Panc1 (cell line): ENCODE measurements at regions not wholly inside any gene's neighbourhood (a gene's known extent, or its start where the extent isn't known, plus 50 kb on each side); places are given as distances from the start of the nearest gene placed in this dataset.

Experiments
- ATAC-seq: fragments of 200-7000 bp; cut with Tn5 transposase; 2 replicates; pipeline ENCODE4 v1.9.1; 2020; ENCODE audit warnings: mild to moderate bottlenecking, moderate library complexity
- BruUV-seq: library from RNA; stranded (reverse); fragments of 400-500 nt; replicated peaks from 2 replicates; lab custom pipeline; 2021; lab: Mats Ljungman, UMichigan
- CTCF ChIA-PET: fragments of 300-600 bp; sonication (Branson Sonifier 250); formaldehyde crosslinking; loops from one replicate; lab custom pipeline; 2022; ENCODE audit warnings: antibody characterized with exemption; lab: Charles Lee
- POLR2A ChIA-PET: fragments of 300-600 bp; sonication (Branson Sonifier 250); formaldehyde crosslinking; loops from one replicate; lab custom pipeline; 2022; ENCODE audit warnings: antibody characterized with exemption; lab: Charles Lee
- DNase-seq: peaks from one replicate; pipeline ENCODE4 v3.0.0-alpha.2; 2010; ENCODE audit warnings: low read depth, low spot score
- H3K27ac ChIP-seq: 2 replicates; pipeline ENCODE4 v1.5.1; 2011; ENCODE audit warnings: mild to moderate bottlenecking, low read length, inconsistent platforms
- H3K27me3 ChIP-seq: fragments of 200-500 bp; sonication (Bioruptor generic); 2 replicates; pipeline ENCODE4 v1.6.0; 2014; ENCODE audit warnings: low read length, inconsistent platforms; ENCODE audit not compliant: control insufficient read depth, insufficient read depth
- H3K36me3 ChIP-seq: fragments of 200-500 bp; sonication (Bioruptor generic); 2 replicates; pipeline ENCODE4 v1.5.1; 2014; ENCODE audit warnings: inconsistent platforms, mild to moderate bottlenecking, low read length, moderate library complexity; ENCODE audit not compliant: control insufficient read depth, insufficient read depth
- H3K4me1 ChIP-seq: 2 replicates; pipeline ENCODE4 v1.5.1; 2011; ENCODE audit warnings: inconsistent platforms, mild to moderate bottlenecking, low read length, moderate library complexity; ENCODE audit not compliant: control insufficient read depth, insufficient read depth
- H3K4me3 ChIP-seq, 2 experiments: 2 replicates each; pipeline ENCODE4 v1.5.1; 2011 to 2012; ENCODE audit warnings: low read depth in 2 of 2, low read length in 2 of 2, mild to moderate bottlenecking in 2 of 2, inconsistent platforms in 1 of 2, moderate library complexity in 1 of 2
- H3K9me3 ChIP-seq: fragments of 200-500 bp; sonication (Bioruptor generic); 2 replicates; pipeline ENCODE4 v1.5.1; 2014; ENCODE audit warnings: low read depth, mild to moderate bottlenecking, inconsistent platforms, low read length, moderate library complexity; ENCODE audit not compliant: control insufficient read depth, insufficient read depth
- CTCF ChIP-seq: fragments of 450-650 bp; IDR thresholded peaks from 2 replicates; pipeline ENCODE4 v1.5.1; 2017; ENCODE audit warnings: mild to moderate bottlenecking
- POLR2AphosphoS5 ChIP-seq: IDR thresholded peaks from 2 replicates; pipeline ENCODE4 v1.6.1; 2012; ENCODE audit warnings: mild to moderate bottlenecking, low read depth, low read length, moderate library complexity
- SIN3A ChIP-seq: IDR thresholded peaks from 2 replicates; pipeline ENCODE4 v1.6.1; 2012; ENCODE audit warnings: low read depth, mild to moderate bottlenecking, low read length, moderate library complexity, borderline replicate concordance; ENCODE audit not compliant: insufficient read depth
- TCF7L2 ChIP-seq: IDR thresholded peaks from 2 replicates; pipeline ENCODE4 v1.6.1; 2011; ENCODE audit warnings: mild to moderate bottlenecking, low read depth, low read length, inconsistent platforms
- in situ Hi-C: cut with HindIII; loops from 2 replicates; pipeline ENCODE4 v1.10.0; 2016; ENCODE audit warnings: low sequenced_read_pairs, low pct_unique_long_range_greater_than_20kb
- intact Hi-C: fragments of 100-400 bp; cut with micrococcal nuclease; formaldehyde crosslinking; loops from one replicate; pipeline ENCODE4 v1.10.0; 2022; ENCODE audit not compliant: unreplicated experiment
- TF ChIP-seq, protein P1 (sequence below), 2 experiments: IDR thresholded peaks; 2 replicates each; pipeline ENCODE4 v1.6.1; 2011 to 2012; ENCODE audit warnings: low read depth in 2 of 2, control low read depth in 1 of 2, low read length in 1 of 2, mild to moderate bottlenecking in 1 of 2, moderate library complexity in 1 of 2; ENCODE audit not compliant: insufficient read depth in 1 of 2

- TF ChIP-seq CTCF (no peak), SIN3A (no peak), TCF7L2 (no peak), POLR2AphosphoS5 (no peak)
- TF ChIP-seq, protein P1, sequence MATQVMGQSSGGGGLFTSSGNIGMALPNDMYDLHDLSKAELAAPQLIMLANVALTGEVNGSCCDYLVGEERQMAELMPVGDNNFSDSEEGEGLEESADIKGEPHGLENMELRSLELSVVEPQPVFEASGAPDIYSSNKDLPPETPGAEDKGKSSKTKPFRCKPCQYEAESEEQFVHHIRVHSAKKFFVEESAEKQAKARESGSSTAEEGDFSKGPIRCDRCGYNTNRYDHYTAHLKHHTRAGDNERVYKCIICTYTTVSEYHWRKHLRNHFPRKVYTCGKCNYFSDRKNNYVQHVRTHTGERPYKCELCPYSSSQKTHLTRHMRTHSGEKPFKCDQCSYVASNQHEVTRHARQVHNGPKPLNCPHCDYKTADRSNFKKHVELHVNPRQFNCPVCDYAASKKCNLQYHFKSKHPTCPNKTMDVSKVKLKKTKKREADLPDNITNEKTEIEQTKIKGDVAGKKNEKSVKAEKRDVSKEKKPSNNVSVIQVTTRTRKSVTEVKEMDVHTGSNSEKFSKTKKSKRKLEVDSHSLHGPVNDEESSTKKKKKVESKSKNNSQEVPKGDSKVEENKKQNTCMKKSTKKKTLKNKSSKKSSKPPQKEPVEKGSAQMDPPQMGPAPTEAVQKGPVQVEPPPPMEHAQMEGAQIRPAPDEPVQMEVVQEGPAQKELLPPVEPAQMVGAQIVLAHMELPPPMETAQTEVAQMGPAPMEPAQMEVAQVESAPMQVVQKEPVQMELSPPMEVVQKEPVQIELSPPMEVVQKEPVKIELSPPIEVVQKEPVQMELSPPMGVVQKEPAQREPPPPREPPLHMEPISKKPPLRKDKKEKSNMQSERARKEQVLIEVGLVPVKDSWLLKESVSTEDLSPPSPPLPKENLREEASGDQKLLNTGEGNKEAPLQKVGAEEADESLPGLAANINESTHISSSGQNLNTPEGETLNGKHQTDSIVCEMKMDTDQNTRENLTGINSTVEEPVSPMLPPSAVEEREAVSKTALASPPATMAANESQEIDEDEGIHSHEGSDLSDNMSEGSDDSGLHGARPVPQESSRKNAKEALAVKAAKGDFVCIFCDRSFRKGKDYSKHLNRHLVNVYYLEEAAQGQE (IDR thresholded peaks at IDR 0.05; ENCODE audit: insufficient read depth in 1 of 2, low read depth in 2 of 2, low read length in 1 of 2), result no peak
- ChIA-PET CTCF (no interaction called here), POLR2A (no interaction called here)
- Histone ChIP-seq H3K27ac (no peak overlapping the region), H3K4me3 (no peak overlapping the region), H3K9me3 (no peaks in the 10 kb centered on the region), H3K36me3 (no peaks in the 10 kb centered on the region), H3K27me3 (peaks cover 28% of the 10 kb centered on the region), H3K4me1 (no peaks in the 10 kb centered on the region)
- in situ Hi-C loops (no loop called here), intact Hi-C loops (no loop called here)
- no peak for DNase-seq
- no peak for ATAC-seq
- no TSS peak for BruUV-seq
These were observed 83.9 kb upstream of the SIX2 start for GRCh38 chr2:45093181-45093580.

- DNase-seq, result no peak
- in situ Hi-C loops, result no loop called here
- POLR2A ChIA-PET, result no interaction called here
These were observed 80.5 kb upstream of the SIX2 start for GRCh38 chr2:45089554-45090261.

More at GRCh38 chr2:45089554-45090261, 80.5 kb upstream of the SIX2 start:
- Histone ChIP-seq H3K27me3 (peaks cover 13% of the 10 kb centered on the region), H3K4me3 (no peak overlapping the region), H3K36me3 (no peaks in the 10 kb centered on the region), H3K4me1 (no peaks in the 10 kb centered on the region), H3K27ac (no peak overlapping the region), H3K9me3 (no peaks in the 10 kb centered on the region)
- CTCF ChIA-PET, result no interaction called here
- TF ChIP-seq POLR2AphosphoS5 (no peak), SIN3A (no peak), CTCF (no peak), TCF7L2 (no peak)
- TF ChIP-seq, protein P1 (IDR thresholded peaks at IDR 0.05; ENCODE audit: insufficient read depth in 1 of 2, low read depth in 2 of 2, low read length in 1 of 2), result no peak
- ATAC-seq, result no peak
- BruUV-seq, result no TSS peak
- intact Hi-C loops, result no loop called here
